ENCODE measurements at regions not wholly inside any gene's neighbourhood (a gene's known extent, or its start where the extent isn't known, plus 50 kb on each side); places are given as distances from the start of the nearest gene placed in this dataset.

- H3K36me3 ChIP-seq = no peaks in the 10 kb centered on the region
- H3K27me3 ChIP-seq = no peaks in the 10 kb centered on the region
- TF ChIP-seq EP300 (IDR thresholded peaks at IDR 0.05) = no peak
- TF ChIP-seq POLR2A (IDR thresholded peaks at IDR 0.05) = no peak
- TF ChIP-seq CTCF (IDR thresholded peaks at IDR 0.05) = no peak
- no peaks in the 10 kb centered on the region for H3K9me3 ChIP-seq
- no peak for DNase-seq (ENCODE audit: low spot score in 2 of 2)
- no peak overlapping the region for H3K4me3 ChIP-seq
- H3K4me1 ChIP-seq = no peaks in the 10 kb centered on the region
- WGBS, 2 donors = 65 to 70% methylated on average over 4 of the region's 4 CpGs
- H3K27ac ChIP-seq = no peak overlapping the region
Observed at GRCh38 chr3:73927203-73927570, 302.4 kb upstream of the PDZRN3 start.

GRCh38 chr3:73926360-73927202 is 301.8 kb upstream of the PDZRN3 start:
- Histone ChIP-seq H3K27ac (no peak overlapping the region), H3K36me3 (no peaks in the 10 kb centered on the region), H3K4me3 (no peak overlapping the region), H3K9me3 (no peaks in the 10 kb centered on the region), H3K27me3 (no peaks in the 10 kb centered on the region), H3K4me1 (no peaks in the 10 kb centered on the region)
- TF ChIP-seq POLR2A (IDR thresholded peaks at IDR 0.05) (no peak), EP300 (IDR thresholded peaks at IDR 0.05) (no peak), CTCF (IDR thresholded peaks at IDR 0.05) (no peak)
- no peak for DNase-seq (ENCODE audit: low spot score in 2 of 2)
- WGBS, 2 donors = 34 to 38% methylated on average over 5 of the region's 5 CpGs

- Histone ChIP-seq H3K9me3 (no peaks in the 10 kb centered on the region), H3K27me3 (no peaks in the 10 kb centered on the region), H3K27ac (no peak overlapping the region), H3K4me1 (no peaks in the 10 kb centered on the region), H3K36me3 (no peaks in the 10 kb centered on the region), H3K4me3 (no peak overlapping the region)
- TF ChIP-seq CTCF (IDR thresholded peaks at IDR 0.05) = no peak
- TF ChIP-seq EP300 (IDR thresholded peaks at IDR 0.05) = no peak
- no peak for TF ChIP-seq POLR2A (IDR thresholded peaks at IDR 0.05)
- DNase-seq (ENCODE audit: low spot score in 2 of 2) = no peak
- 91 to 92% methylated on average over 3 of the region's 3 CpGs for WGBS, 2 donors
Observed at GRCh38 chr3:73925011-73925410, 300.3 kb upstream of the PDZRN3 start.

- Histone ChIP-seq H3K9me3 (no peaks in the 10 kb centered on the region), H3K4me1 (no peaks in the 10 kb centered on the region), H3K27me3 (no peaks in the 10 kb centered on the region), H3K4me3 (no peak overlapping the region), H3K36me3 (no peaks in the 10 kb centered on the region), H3K27ac (no peak overlapping the region)
- no peak for TF ChIP-seq POLR2A (IDR thresholded peaks at IDR 0.05)
- TF ChIP-seq EP300 (IDR thresholded peaks at IDR 0.05) = no peak
- TF ChIP-seq CTCF (IDR thresholded peaks at IDR 0.05) = no peak
- 68 to 80% methylated on average over 6 of the region's 6 CpGs for WGBS, 2 donors
- no peak for DNase-seq (ENCODE audit: low spot score in 2 of 2)
Observed at GRCh38 chr3:73924048-73924447, 299.3 kb upstream of the PDZRN3 start.

GRCh38 chr3:73917643-73918042 is 292.9 kb upstream of the PDZRN3 start:
- WGBS, 2 donors = 83 to 84% methylated on average over 2 of the region's 2 CpGs
- H3K27me3 ChIP-seq = no peaks in the 10 kb centered on the region
- no peak for TF ChIP-seq EP300 (IDR thresholded peaks at IDR 0.05)

More at GRCh38 chr3:73917643-73918042, 292.9 kb upstream of the PDZRN3 start:
- no peak for DNase-seq (ENCODE audit: low spot score in 2 of 2)
- Histone ChIP-seq H3K9me3 (no peaks in the 10 kb centered on the region), H3K27ac (no peak overlapping the region), H3K36me3 (no peaks in the 10 kb centered on the region), H3K4me1 (no peaks in the 10 kb centered on the region), H3K4me3 (no peak overlapping the region)

Measured in tibial nerve (tissue), 4 donors.